ENCODE measurements at regions not wholly inside any gene's neighbourhood (a gene's known extent, or its start where the extent isn't known, plus 50 kb on each side); places are given as distances from the start of the nearest gene placed in this dataset.

- no peaks in the 10 kb centered on the region for H3K4me1 Mint-ChIP-seq
- no peaks in the 10 kb centered on the region for H3K36me3 Mint-ChIP-seq (ENCODE audit: low read depth)
- no peak for TF ChIP-seq CTCF (IDR thresholded peaks at IDR 0.05)
- H3K27ac Mint-ChIP-seq = no peak overlapping the region
- H3K9me3 Mint-ChIP-seq = peaks cover 39% of the 10 kb centered on the region
- H3K27me3 Mint-ChIP-seq (ENCODE audit: low read depth, poor library complexity) = peaks cover 3% of the 10 kb centered on the region
- peak; percentile 6 for DNase-seq
- H3K4me3 Mint-ChIP-seq = no peak overlapping the region
Measured at GRCh38 chrX:142804085-142804484, 221.6 kb upstream of the SPANXN4 start.

GRCh38 chrX:142819461-142819860 lies 206.3 kb upstream of the SPANXN4 start:
- no peak for TF ChIP-seq CTCF (IDR thresholded peaks at IDR 0.05)
- no peaks in the 10 kb centered on the region for H3K4me1 Mint-ChIP-seq
- H3K36me3 Mint-ChIP-seq (ENCODE audit: low read depth) = no peaks in the 10 kb centered on the region
- no peaks in the 10 kb centered on the region for H3K27me3 Mint-ChIP-seq (ENCODE audit: low read depth, poor library complexity)
- H3K27ac Mint-ChIP-seq = no peak overlapping the region
- DNase-seq = no peak
- H3K9me3 Mint-ChIP-seq = peaks cover 44% of the 10 kb centered on the region
- no peak overlapping the region for H3K4me3 Mint-ChIP-seq

GRCh38 chrX:142828129-142828528 lies 197.6 kb upstream of the SPANXN4 start:
- Mint-ChIP-seq H3K36me3 (ENCODE audit: low read depth) (no peaks in the 10 kb centered on the region), H3K9me3 (peaks cover 5% of the 10 kb centered on the region), H3K27ac (no peak overlapping the region), H3K27me3 (ENCODE audit: low read depth, poor library complexity) (peaks cover 1% of the 10 kb centered on the region), H3K4me1 (no peaks in the 10 kb centered on the region), H3K4me3 (no peak overlapping the region)
- no peak for DNase-seq
- no peak for TF ChIP-seq CTCF (IDR thresholded peaks at IDR 0.05)

GRCh38 chrX:142831961-142832530 lies 193.7 kb upstream of the SPANXN4 start:
- Mint-ChIP-seq H3K4me1 (no peaks in the 10 kb centered on the region), H3K27me3 (ENCODE audit: low read depth, poor library complexity) (peaks cover 4% of the 10 kb centered on the region), H3K36me3 (ENCODE audit: low read depth) (no peaks in the 10 kb centered on the region), H3K9me3 (peaks cover 6% of the 10 kb centered on the region), H3K27ac (no peak overlapping the region), H3K4me3 (no peak overlapping the region)
- DNase-seq = no peak
- no peak for TF ChIP-seq CTCF (IDR thresholded peaks at IDR 0.05)

- Mint-ChIP-seq H3K4me1 (no peaks in the 10 kb centered on the region), H3K27ac (no peak overlapping the region), H3K9me3 (peaks cover 32% of the 10 kb centered on the region), H3K36me3 (ENCODE audit: low read depth) (no peaks in the 10 kb centered on the region), H3K27me3 (ENCODE audit: low read depth, poor library complexity) (no peaks in the 10 kb centered on the region), H3K4me3 (no peak overlapping the region)
- DNase-seq = no peak
- no peak for TF ChIP-seq CTCF (IDR thresholded peaks at IDR 0.05)
Measured at GRCh38 chrX:142854970-142855369, 170.8 kb upstream of the SPANXN4 start.

GRCh38 chrX:142860944-142861343 lies 164.8 kb upstream of the SPANXN4 start:
- Mint-ChIP-seq H3K4me3 (no peak overlapping the region), H3K9me3 (peaks cover 34% of the 10 kb centered on the region)

More at GRCh38 chrX:142860944-142861343, 164.8 kb upstream of the SPANXN4 start:
- Mint-ChIP-seq H3K27ac (no peak overlapping the region), H3K36me3 (ENCODE audit: low read depth) (no peaks in the 10 kb centered on the region), H3K4me1 (no peaks in the 10 kb centered on the region), H3K27me3 (ENCODE audit: low read depth, poor library complexity) (peaks cover 4% of the 10 kb centered on the region)
- no peak for DNase-seq
- no peak for TF ChIP-seq CTCF (IDR thresholded peaks at IDR 0.05)
